ENCODE measurements at regions not wholly inside any gene's neighbourhood (a gene's known extent, or its start where the extent isn't known, plus 50 kb on each side); places are given as distances from the start of the nearest gene placed in this dataset.

DNA sequence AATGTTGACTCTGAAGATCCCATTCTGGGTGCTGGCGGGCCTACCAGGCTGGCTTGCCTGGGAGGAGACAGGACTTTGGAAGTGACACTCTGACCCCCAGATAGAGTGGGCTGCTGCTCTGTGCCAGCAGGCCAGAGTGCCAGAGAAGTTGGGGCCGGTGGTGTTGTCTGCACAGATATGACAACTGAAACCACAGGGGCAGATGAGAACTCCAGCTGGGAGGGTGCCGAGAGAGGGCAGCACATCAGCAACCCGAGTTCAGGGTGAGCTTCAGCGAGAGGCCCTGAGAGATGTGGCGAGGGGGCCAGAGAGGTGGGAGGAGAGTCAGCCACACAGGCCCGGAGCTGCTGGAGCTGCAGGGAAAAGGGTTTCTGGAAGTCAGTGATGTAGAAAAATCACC lies 193.2 kb upstream of the MGMT start:
- no peak overlapping the region for H3K4me3 ChIP-seq (ENCODE audit: low read length)
- no peak for DNase-seq (ENCODE audit: low read depth)
- TF ChIP-seq, protein P1, sequence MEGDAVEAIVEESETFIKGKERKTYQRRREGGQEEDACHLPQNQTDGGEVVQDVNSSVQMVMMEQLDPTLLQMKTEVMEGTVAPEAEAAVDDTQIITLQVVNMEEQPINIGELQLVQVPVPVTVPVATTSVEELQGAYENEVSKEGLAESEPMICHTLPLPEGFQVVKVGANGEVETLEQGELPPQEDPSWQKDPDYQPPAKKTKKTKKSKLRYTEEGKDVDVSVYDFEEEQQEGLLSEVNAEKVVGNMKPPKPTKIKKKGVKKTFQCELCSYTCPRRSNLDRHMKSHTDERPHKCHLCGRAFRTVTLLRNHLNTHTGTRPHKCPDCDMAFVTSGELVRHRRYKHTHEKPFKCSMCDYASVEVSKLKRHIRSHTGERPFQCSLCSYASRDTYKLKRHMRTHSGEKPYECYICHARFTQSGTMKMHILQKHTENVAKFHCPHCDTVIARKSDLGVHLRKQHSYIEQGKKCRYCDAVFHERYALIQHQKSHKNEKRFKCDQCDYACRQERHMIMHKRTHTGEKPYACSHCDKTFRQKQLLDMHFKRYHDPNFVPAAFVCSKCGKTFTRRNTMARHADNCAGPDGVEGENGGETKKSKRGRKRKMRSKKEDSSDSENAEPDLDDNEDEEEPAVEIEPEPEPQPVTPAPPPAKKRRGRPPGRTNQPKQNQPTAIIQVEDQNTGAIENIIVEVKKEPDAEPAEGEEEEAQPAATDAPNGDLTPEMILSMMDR (IDR thresholded peaks at IDR 0.05; ENCODE audit: insufficient read depth, low read depth, low read length, missing control alignments) = no peak

DNA sequence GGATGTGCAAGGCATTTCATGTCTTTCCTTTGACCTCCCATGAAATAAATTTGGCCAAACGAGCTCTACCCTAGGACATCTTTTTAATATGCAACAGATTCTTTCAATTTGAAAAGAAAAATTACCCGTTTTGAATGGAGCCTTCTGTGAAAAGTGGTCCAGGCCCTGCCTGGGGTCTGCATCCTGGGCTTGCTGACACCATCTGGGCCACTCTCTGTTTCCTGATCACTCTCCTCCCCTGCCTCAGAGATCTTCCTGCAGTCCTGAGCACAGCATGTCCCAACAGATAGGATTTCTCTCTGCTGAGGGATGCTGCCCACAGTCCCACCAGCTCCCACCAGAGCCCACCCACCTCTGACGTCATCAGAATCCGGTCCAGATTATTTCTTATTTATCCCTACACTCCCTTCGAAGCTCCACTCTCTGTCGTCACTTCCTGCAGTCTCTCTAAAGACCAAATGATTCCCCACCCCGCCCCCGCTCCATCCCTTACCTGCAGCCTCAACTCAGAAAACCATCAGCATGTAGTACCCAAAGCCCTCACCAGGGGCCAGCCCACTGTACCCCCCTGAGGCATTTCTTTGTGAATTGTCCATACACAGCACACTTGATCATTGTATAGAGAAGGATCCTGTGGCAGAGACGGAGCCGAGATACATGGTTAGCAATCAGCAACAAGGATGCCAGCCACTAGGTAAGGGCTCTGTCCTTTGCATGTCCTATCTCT lies 192.1 kb upstream of the MGMT start:
- TF ChIP-seq, protein P1 (IDR thresholded peaks at IDR 0.05; ENCODE audit: insufficient read depth, low read depth, low read length, missing control alignments) = no peak
- DNase-seq (ENCODE audit: low read depth) = no peak
- no peak overlapping the region for H3K4me3 ChIP-seq (ENCODE audit: low read length)

DNA sequence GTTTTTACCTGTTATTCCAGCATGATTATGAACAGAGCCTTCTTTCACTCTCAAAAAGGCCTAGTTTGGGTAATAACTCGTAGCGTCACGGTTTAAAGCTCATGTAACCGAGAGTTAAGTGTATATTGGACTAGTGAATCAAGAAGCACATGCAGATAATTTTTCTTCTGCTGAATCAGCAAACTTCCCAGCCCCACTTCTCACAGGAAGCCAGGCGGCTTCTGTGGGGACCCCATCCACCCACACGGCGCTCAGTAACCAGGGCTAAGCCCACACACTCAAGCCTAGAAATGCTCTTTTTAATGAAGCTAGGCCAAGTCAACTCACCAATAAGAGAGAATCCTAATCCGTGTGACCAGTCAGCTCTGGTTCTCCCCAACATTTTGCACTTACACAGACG lies 191.2 kb upstream of the MGMT start:
- no peak overlapping the region for H3K4me3 ChIP-seq (ENCODE audit: low read length)
- no peak for DNase-seq (ENCODE audit: low read depth)
- TF ChIP-seq, protein P1 (IDR thresholded peaks at IDR 0.05; ENCODE audit: insufficient read depth, low read depth, low read length, missing control alignments) = no peak

DNA sequence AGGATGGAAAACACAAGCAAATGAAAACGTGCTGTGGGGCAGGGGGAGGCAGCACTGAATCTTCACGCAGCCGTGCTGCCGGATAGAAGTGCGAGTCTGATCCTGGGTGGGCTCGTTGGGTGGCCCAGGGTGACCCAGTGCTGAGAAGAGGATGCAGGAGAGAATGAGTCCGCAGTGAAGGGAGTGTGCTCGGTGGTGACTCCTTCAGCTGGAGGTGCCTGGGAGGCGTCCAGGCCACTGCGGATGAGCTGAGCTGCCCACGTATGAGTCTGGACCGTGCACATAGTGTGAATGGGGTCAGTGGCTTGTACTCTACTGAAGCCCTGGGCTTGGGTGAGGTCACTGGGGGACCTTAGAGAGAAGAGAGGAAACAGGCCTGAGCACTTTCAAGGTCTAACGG lies 190.0 kb upstream of the MGMT start:
- TF ChIP-seq, protein P1 (IDR thresholded peaks at IDR 0.05; ENCODE audit: insufficient read depth, low read depth, low read length, missing control alignments) = no peak
- no peak for DNase-seq (ENCODE audit: low read depth)
- no peak overlapping the region for H3K4me3 ChIP-seq (ENCODE audit: low read length)

DNA sequence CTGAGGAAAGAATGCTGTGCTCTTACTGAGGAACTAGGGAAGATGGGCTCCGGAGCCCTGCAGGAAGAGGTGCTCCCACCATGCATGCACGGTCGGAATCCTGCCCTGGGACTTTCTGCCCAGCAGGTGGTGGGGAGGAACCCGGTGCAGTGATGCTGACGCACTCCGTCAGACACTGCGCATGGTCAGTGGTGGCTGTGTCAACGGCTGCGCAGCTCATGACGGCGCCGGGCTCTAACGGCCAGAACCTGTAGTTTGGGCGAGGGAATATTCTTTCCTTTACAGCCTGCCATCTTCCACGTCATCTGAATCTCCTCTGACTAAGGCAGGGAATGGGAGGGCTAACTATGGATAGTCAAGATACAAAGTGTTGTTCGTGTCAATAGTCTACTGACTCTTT lies 189.2 kb upstream of the MGMT start:
- TF ChIP-seq, protein P1 (IDR thresholded peaks at IDR 0.05; ENCODE audit: insufficient read depth, low read depth, low read length, missing control alignments) = no peak
- H3K4me3 ChIP-seq (ENCODE audit: low read length) = no peak overlapping the region
- DNase-seq (ENCODE audit: low read depth) = no peak

DNA sequence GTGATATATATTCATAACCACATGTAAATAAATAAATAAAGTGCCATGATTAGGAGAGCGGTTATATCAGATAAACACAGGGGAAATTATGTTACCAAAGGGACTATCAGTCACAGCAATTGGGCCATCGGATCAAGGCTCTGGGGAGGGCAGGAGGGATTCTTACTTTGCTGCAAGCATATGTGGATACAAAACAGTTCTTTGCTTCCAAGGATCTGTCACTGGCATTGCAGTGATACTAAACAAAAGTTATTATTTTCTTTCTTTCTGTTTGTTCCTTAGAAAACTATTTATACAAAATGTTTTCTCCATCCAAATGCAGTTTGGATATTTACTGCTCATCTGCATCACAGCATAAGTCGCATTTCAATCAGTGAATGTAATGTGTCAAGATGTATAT lies 188.4 kb upstream of the MGMT start:
- no peak for DNase-seq (ENCODE audit: low read depth)
- TF ChIP-seq, protein P1 (IDR thresholded peaks at IDR 0.05; ENCODE audit: insufficient read depth, low read depth, low read length, missing control alignments) = no peak
- H3K4me3 ChIP-seq (ENCODE audit: low read length) = no peak overlapping the region

Data from epithelial cell of esophagus (primary cell).